Uterus (tissue), 3 donors: ENCODE measurements at regions not wholly inside any gene's neighbourhood (a gene's known extent, or its start where the extent isn't known, plus 50 kb on each side); places are given as distances from the start of the nearest gene placed in this dataset.
A peak's percentile ranks its signal among the peaks of the same experiment; 100 is the strongest.

Source experiments
- DNase-seq, 2 donors: peaks; one replicate each; pipeline ENCODE4 v3.0.0-alpha.2; 2019 to 2020
- H3K27ac ChIP-seq, 2 donors: fragments of 200-600 bp; sonication (generic); 1 replicate in 1 of 2; 2 replicates in 1 of 2; pipeline ENCODE4 v1.5.1; 2016 to 2018
- H3K27me3 ChIP-seq, 2 donors: fragments of 200-600 bp; sonication (generic); one replicate each; pipeline ENCODE4 v1.5.1; 2018 to 2019; ENCODE audit warnings: control low read depth in 1 of 2
- H3K36me3 ChIP-seq, 2 donors: fragments of 200-600 bp; sonication (generic); one replicate each; pipeline ENCODE4 v1.5.1; 2019; ENCODE audit warnings: control low read depth in 1 of 2
- H3K4me1 ChIP-seq, 2 donors: fragments of 200-600 bp; sonication (generic); one replicate each; pipeline ENCODE4 v1.5.1; 2018 to 2019; ENCODE audit warnings: control low read depth in 1 of 2
- H3K4me3 ChIP-seq, 2 donors: fragments of 200-600 bp; sonication (generic); 1 replicate in 1 of 2; 2 replicates in 1 of 2; pipeline ENCODE4 v1.5.1; 2018 to 2019; ENCODE audit warnings: mild to moderate bottlenecking in 1 of 2
- H3K9me3 ChIP-seq, 2 donors: fragments of 200-600 bp; sonication (generic); one replicate each; pipeline ENCODE4 v1.5.1; 2019; ENCODE audit warnings: control low read depth in 1 of 2
- POLR2A ChIP-seq, 2 donors: fragments of 450-650 bp; IDR thresholded peaks; one replicate each; pipeline ENCODE4 v1.6.1; 2016; ENCODE audit warnings: antibody characterized with exemption in 2 of 2, mild to moderate bottlenecking in 1 of 2, moderate library complexity in 1 of 2
- intact Hi-C: fragments of 100-400 bp; cut with DNase I; formaldehyde crosslinking; loops from one replicate; pipeline ENCODE4 v1.15.1; 2023; ENCODE audit warnings: low total_unique reads
- TF ChIP-seq, protein P1 (sequence below), 4 experiments: fragments of 200-600 bp in 2 of 4; fragments of 450-650 bp in 2 of 4; sonication (generic) in 2 of 4; IDR thresholded peaks; one replicate each; pipeline ENCODE4 v1.5.1; 2016 to 2019; ENCODE audit warnings: antibody characterized with exemption in 4 of 4, mild to moderate bottlenecking in 2 of 4, moderate library complexity in 1 of 4
- donor health status: DM: yes; HTN: yes; CAD: no.

DNA sequence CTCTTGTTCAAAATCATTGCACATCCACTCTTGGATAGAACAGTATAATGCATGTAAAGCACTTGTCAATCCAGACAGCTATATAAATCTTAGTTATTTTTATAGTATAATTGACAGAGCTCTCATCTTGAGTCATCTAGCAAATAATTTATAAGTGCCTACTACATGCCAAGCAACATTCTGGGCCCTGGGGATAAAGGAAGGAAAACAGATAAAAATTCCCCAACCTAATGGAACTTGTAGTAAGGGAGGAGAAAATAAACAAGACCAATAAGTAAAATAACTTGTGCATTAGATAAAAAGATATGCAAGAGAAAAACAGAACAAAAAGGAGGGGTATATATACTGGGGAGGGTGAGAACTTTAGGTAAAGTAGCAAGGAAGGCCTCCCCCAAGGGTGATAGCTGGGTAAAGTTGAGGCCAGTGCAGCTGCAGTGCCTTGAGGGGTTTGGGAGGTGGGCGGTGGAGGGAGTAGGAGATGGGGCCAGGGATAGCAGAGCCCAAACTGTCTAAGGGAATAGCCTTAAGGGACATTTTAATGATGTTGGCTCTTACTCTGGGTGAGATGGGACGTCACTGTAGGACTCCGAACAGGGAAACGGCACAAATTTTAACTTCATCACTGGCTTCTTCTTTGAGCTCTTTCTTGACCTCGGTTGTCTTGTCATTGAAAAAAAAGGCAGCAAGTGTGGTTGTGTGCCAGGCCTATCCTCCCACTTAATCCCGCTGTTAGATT is 79.3 kb upstream of the SEC61G start:
- no peaks in the 10 kb centered on the region for H3K27me3 ChIP-seq
- H3K4me3 ChIP-seq = no peak overlapping the region
- TF ChIP-seq, protein P1, sequence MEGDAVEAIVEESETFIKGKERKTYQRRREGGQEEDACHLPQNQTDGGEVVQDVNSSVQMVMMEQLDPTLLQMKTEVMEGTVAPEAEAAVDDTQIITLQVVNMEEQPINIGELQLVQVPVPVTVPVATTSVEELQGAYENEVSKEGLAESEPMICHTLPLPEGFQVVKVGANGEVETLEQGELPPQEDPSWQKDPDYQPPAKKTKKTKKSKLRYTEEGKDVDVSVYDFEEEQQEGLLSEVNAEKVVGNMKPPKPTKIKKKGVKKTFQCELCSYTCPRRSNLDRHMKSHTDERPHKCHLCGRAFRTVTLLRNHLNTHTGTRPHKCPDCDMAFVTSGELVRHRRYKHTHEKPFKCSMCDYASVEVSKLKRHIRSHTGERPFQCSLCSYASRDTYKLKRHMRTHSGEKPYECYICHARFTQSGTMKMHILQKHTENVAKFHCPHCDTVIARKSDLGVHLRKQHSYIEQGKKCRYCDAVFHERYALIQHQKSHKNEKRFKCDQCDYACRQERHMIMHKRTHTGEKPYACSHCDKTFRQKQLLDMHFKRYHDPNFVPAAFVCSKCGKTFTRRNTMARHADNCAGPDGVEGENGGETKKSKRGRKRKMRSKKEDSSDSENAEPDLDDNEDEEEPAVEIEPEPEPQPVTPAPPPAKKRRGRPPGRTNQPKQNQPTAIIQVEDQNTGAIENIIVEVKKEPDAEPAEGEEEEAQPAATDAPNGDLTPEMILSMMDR (IDR thresholded peaks at IDR 0.05) = no peak
- TF ChIP-seq POLR2A (IDR thresholded peaks at IDR 0.05) = no peak
- H3K4me1 ChIP-seq = peaks cover 0 to 16% of the 10 kb centered on the region in 2 donors
- no peaks in the 10 kb centered on the region for H3K9me3 ChIP-seq
- H3K27ac ChIP-seq = peak overlapping the region; percentile 36 to 77
- intact Hi-C loops = no loop called here
- H3K36me3 ChIP-seq = no peaks in the 10 kb centered on the region
- DNase-seq = no peak

DNA sequence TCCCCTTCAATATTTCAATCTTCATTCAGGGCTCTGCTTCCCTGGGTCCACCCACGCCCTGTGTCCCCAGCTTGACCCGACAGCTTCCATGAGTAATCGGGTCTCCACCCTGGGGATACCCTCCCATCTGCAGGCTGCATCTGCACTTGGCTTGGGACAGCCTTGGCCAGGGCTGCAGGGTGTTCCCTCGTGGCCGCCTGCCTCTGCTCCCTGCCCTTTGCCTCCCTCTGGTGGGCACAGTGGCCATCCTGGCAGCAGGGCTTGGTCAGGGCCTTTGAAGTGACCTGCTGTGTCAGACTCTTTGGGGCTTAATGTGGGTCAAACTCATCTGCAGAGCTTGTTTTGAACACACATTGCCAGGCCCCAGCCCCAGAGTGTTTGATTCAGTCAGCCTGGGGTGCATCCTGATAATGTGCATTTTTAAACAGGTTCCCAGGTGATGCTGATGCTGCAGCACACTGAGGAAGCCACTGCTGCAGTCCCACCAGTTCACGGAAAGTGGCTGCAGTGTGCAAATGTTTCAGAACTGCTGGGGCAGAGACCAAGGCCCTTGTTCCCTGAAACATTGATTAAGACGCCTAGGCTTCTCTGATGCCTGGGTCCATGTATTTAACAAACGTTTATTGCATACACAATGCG is 80.7 kb upstream of the SEC61G start:
- Histone ChIP-seq H3K4me1 (peaks cover 0 to 16% of the 10 kb centered on the region in 2 donors), H3K9me3 (no peaks in the 10 kb centered on the region), H3K4me3 (no peak overlapping the region), H3K27ac (no peak overlapping the region), H3K36me3 (no peaks in the 10 kb centered on the region), H3K27me3 (no peaks in the 10 kb centered on the region)
- peak in 1 of 2 donors; percentile 50 for DNase-seq
- intact Hi-C loops = no loop called here
- TF ChIP-seq, protein P1 (IDR thresholded peaks at IDR 0.05) = peak in 3 of 4 experiments; percentile 16 to 49 (median 25)
- no peak for TF ChIP-seq POLR2A (IDR thresholded peaks at IDR 0.05)

DNA sequence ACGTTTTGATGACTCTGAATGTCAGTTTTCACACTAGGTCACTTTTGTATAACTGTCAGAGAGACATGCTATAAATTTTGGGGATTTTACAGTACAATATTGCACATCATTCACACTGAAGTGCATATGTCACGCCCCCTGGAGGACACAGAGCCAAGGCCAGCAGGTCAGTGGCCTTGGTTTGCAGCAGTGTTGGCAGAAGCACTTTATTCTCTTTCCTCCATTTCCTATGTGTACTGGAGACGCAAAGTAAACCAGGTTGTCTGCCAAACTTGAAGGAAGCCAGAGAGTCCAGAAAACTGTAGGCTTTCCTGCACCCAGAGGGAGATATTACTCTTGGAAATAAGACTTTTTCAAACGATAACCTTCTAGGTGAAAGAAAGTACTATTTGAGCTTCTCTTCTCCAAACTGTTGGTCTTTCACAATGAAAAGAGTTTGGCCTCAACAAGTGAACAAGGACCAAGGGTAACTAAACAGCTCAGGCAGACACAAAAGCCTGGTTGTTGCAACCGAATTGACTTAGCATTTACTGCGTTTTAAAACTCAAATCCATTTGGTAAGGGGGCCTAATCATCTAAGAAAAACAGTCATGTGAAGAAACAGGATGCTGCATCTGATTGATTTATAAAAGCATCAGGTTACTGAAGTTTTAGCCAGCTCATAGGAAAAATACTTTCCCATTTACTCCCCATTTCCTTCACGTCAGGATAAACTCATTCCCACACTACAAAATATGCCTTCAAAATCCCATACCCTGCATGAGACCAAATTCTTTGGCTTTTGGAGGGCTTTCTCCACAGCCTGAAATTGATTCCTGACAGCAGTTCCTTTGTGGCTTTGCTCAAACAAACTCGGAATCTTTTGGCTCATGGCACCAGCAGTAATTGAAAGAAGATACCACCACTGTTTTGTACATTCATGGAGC is 83.0 kb upstream of the SEC61G start:
- peaks cover 0 to 15% of the 10 kb centered on the region in 2 donors for H3K4me1 ChIP-seq
- intact Hi-C loops = no loop called here
- no peak overlapping the region for H3K4me3 ChIP-seq
- H3K27me3 ChIP-seq = no peaks in the 10 kb centered on the region
- H3K36me3 ChIP-seq = no peaks in the 10 kb centered on the region
- H3K9me3 ChIP-seq = no peaks in the 10 kb centered on the region
- no peak for DNase-seq
- H3K27ac ChIP-seq = no peak overlapping the region
- TF ChIP-seq, protein P1 (IDR thresholded peaks at IDR 0.05) = peak in 1 of 4 experiments; percentile 17
- no peak for TF ChIP-seq POLR2A (IDR thresholded peaks at IDR 0.05)

DNA sequence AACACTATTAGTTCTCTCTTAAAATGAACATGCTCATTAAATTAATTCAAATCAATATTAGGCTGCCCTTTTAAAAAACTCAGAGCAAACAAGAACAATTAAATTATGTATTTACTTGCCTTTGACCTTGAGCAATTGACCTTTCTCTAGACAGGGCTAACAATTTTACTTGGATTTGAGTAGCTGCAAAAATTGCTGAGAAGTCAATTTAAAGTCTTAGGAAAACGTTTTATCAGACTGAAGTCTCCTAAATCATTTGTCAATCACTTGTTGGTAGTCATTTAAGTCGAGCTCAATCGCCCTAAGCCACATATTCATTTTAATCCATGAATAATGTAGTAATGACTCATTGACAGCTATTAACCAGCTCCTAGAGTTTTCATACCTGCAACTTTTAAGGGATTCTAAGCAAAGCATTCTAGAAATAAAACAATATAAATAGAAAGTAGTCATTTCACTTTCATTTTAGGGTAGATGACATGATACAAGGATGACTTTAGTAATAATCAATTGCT is 84.9 kb upstream of the SEC61G start:
- Histone ChIP-seq H3K9me3 (no peaks in the 10 kb centered on the region), H3K27me3 (no peaks in the 10 kb centered on the region), H3K4me3 (no peak overlapping the region), H3K4me1 (peaks cover 0 to 6% of the 10 kb centered on the region in 2 donors), H3K36me3 (no peaks in the 10 kb centered on the region), H3K27ac (no peak overlapping the region)
- TF ChIP-seq POLR2A (IDR thresholded peaks at IDR 0.05) = no peak
- TF ChIP-seq, protein P1 (IDR thresholded peaks at IDR 0.05) = no peak
- intact Hi-C loops = no loop called here
- DNase-seq = no peak
